ENCODE measurements at regions not wholly inside any gene's neighbourhood (a gene's known extent, or its start where the extent isn't known, plus 50 kb on each side); places are given as distances from the start of the nearest gene placed in this dataset.

DNA sequence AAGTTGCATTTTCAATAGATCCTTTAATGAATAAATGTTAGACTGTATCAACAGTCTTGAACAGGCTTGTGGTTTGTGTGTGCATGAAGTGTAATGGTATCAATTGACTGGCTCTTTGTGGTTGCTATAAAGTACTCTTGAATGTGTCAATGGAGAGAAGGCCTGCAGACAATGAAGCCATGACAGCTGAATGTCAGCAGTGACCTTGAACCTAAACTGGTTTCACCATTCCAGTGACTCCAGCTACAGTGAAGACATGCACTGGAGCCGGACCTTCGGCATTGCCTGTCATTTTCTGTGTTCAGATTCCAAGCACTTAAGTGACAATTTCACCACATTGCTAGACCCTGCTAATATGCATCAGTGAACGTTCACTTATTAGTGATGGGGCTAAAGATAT lies 276.0 kb upstream of the TMEM161B start:
- Histone ChIP-seq H3K4ac (replicated peaks; ENCODE audit: insufficient read length, low read depth, low read length) (no peak overlapping the region), H2BK120ac (replicated peaks; ENCODE audit: low read depth, low read length) (no peak overlapping the region), H3K56ac (replicated peaks; ENCODE audit: insufficient read length, low read depth, low read length) (no peak overlapping the region), H3K9ac (replicated peaks in 1 of 4; ENCODE audit: extremely low read depth in 1 of 4, low read depth in 3 of 4, low read length in 3 of 4) (no peak overlapping the region), H2BK15ac (ENCODE audit: low read length) (no peak overlapping the region), H2AFZ (ENCODE audit: low read length) (no peak overlapping the region), H3K27ac (ENCODE audit: low read depth, low read length) (no peak overlapping the region), H4K91ac (replicated peaks; ENCODE audit: insufficient read length, low read length) (no peak overlapping the region), H3K27me3 (replicated peaks in 1 of 4; ENCODE audit: control insufficient read depth in 3 of 4, extremely low read depth in 1 of 4, insufficient read depth in 3 of 4, low read length in 3 of 4) (peaks cover 0 to 1% (median 0%) of the 10 kb centered on the region in 4 experiments; a peak in 1 of 7 replicates), H2BK20ac (ENCODE audit: low read length) (no peak overlapping the region), H3K14ac (ENCODE audit: insufficient read length) (no peak overlapping the region), H3K4me1 (replicated peaks in 1 of 4; ENCODE audit: control insufficient read depth in 3 of 4, insufficient read depth in 4 of 4, low read length in 3 of 4) (peaks cover 0 to 6% (median 5%) of the 10 kb centered on the region in 4 experiments; a peak in 4 of 7 replicates), H2BK12ac (ENCODE audit: low read depth, low read length) (no peak overlapping the region), H3K79me2 (ENCODE audit: control insufficient read depth in 1 of 2, insufficient read depth in 2 of 2, low read length in 2 of 2) (no peaks in the 10 kb centered on the region), H3K36me3 (ENCODE audit: control insufficient read depth in 2 of 4, insufficient read depth in 4 of 4, low read length in 3 of 4) (no peaks in the 10 kb centered on the region), H3K9me3 (ENCODE audit: insufficient read depth in 2 of 2, low read depth in 1 of 2, low read length in 1 of 2) (no peaks in the 10 kb centered on the region), H3K18ac (ENCODE audit: extremely low read depth, low read length) (no peak overlapping the region), H4K8ac (ENCODE audit: extremely low read depth, insufficient read depth, low read length) (no peak overlapping the region), H2AK5ac (ENCODE audit: low read depth, low read length) (no peak overlapping the region), H3K23ac (ENCODE audit: insufficient read length) (no peak overlapping the region), H3K23me2 (ENCODE audit: low read depth, low read length) (no peaks in the 10 kb centered on the region), H3K4me2 (ENCODE audit: insufficient read depth in 1 of 2, low read depth in 2 of 2, low read length in 2 of 2) (no peak overlapping the region), H4K5ac (ENCODE audit: insufficient read length, low read depth, low read length) (no peak overlapping the region), H4K20me1 (replicated peaks in 1 of 2; ENCODE audit: control insufficient read depth in 1 of 2, insufficient read depth in 2 of 2, low read length in 2 of 2) (no peaks in the 10 kb centered on the region), H2BK5ac (ENCODE audit: low read depth, low read length) (no peak overlapping the region), H3K4me3 (ENCODE audit: extremely low read depth in 1 of 4, insufficient read depth in 2 of 4, low read depth in 3 of 4, low read length in 4 of 4) (no peak overlapping the region), H3K79me1 (ENCODE audit: low read depth, low read length) (no peaks in the 10 kb centered on the region)
- 91% methylated on average over 3 of the region's 3 CpGs; no CpG with 5 or more reads in 1 of the 2 experiments for WGBS, 2 experiments (ENCODE audit: extremely low coverage in 1 of 2, insufficient coverage in 1 of 2, insufficient read length in 1 of 2, insufficient replicate concordance in 2 of 2, low coverage in 1 of 2, low lambda C conversion rate in 2 of 2, missing lambda C conversion rate in 1 of 2)
- ChIA-PET POLR2A (ENCODE audit: partially characterized antibody) (no interaction called here), CTCF (ENCODE audit: partially characterized antibody) (interaction anchor here (1.1 kb wide), 1 partner anchor 45 kb away, joined by 3 read pairs; no protein-coding TSS in a partner anchor)
- TF ChIP-seq KDM1A (IDR thresholded peaks at IDR 0.05; ENCODE audit: borderline replicate concordance, low read length) (no peak), EGR1 (IDR thresholded peaks at IDR 0.05; ENCODE audit: borderline replicate concordance, low read depth, low read length) (no peak), SP4 (IDR thresholded peaks at IDR 0.05; ENCODE audit: low read length) (no peak), NANOG (IDR thresholded peaks at IDR 0.05; ENCODE audit: insufficient read depth, low read depth, low read length, poor library complexity, severe bottlenecking) (no peak), SIX5 (IDR thresholded peaks at IDR 0.05; ENCODE audit: low read depth, low read length) (no peak), NRF1 (IDR thresholded peaks at IDR 0.05; ENCODE audit: low read depth, low read length) (no peak), CHD2 (IDR thresholded peaks at IDR 0.05; ENCODE audit: low read length) (no peak), TEAD4 (IDR thresholded peaks at IDR 0.05; ENCODE audit: low read depth, low read length) (no peak)
- DNase-seq (ENCODE audit: low read depth in 1 of 2, low spot score in 2 of 2) (no peak), FAIRE-seq (no peak)
